GM12872 (cell line): ENCODE measurements at regions not wholly inside any gene's neighbourhood (a gene's known extent, or its start where the extent isn't known, plus 50 kb on each side); places are given as distances from the start of the nearest gene placed in this dataset.

Source experiments
- TF ChIP-seq, protein P1 (sequence below): IDR thresholded peaks from 3 replicates; pipeline ENCODE4 v1.5.1; 2011; ENCODE audit warnings: low read depth, mild to moderate bottlenecking, low read length, moderate library complexity; ENCODE audit not compliant: insufficient read depth

DNA sequence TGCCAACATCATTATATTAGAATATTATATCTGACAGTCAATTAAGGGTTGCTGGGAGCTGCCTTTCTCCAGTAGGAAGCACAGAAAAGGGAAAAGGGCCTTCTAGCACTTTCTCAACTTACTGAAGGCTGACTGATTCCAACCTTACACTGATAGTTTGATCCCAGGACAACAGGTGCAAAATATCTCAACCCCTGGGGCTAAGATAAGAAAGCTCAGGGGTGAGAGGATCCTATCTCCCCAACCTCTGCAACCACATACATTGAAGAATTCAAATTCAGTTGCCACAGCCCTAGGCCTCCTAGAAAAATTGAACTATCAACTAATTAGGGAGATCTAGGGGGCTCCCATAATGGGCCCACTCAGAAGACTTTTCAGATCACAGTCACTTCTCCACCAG, 179.1 kb upstream of the GPRIN3 start:
- TF ChIP-seq, protein P1, sequence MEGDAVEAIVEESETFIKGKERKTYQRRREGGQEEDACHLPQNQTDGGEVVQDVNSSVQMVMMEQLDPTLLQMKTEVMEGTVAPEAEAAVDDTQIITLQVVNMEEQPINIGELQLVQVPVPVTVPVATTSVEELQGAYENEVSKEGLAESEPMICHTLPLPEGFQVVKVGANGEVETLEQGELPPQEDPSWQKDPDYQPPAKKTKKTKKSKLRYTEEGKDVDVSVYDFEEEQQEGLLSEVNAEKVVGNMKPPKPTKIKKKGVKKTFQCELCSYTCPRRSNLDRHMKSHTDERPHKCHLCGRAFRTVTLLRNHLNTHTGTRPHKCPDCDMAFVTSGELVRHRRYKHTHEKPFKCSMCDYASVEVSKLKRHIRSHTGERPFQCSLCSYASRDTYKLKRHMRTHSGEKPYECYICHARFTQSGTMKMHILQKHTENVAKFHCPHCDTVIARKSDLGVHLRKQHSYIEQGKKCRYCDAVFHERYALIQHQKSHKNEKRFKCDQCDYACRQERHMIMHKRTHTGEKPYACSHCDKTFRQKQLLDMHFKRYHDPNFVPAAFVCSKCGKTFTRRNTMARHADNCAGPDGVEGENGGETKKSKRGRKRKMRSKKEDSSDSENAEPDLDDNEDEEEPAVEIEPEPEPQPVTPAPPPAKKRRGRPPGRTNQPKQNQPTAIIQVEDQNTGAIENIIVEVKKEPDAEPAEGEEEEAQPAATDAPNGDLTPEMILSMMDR = no peak

DNA sequence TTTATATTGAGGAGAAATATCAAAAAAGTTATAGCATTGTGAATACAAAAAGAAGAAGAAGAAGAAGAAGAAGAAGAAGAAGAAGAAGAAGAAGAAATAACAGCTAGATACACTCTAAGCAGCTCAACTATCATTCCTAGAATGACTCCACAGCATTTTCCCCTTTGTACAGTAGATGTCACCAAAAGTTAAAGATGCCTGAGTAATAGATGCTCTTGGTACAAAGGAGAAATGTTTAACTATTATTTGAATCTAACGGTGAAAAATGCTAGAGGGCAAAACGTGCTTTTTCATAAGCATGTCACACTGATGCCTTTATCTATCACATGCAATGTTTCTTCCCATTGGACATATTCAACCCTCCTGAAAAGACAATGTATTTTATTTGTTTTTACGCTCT, 178.4 kb upstream of the GPRIN3 start:
- TF ChIP-seq, protein P1 = no peak

DNA sequence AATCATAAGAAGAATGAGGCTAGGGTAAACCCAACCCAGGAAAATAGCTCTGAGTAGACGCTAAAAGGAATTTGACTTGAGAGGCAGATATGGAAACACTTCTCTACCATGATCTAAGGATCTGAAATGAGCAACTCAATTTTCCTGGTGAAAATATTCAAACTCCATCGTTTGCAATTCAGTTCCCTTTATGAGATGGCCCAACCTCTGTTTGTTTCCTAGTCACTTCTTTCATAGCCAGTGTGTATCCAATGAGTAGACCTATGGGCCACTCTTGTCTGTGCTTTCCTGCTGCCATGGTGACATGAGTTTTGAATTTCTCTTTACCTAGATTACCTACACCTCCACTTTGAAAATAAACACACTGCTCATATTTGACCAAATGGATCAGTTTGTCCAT, 176.2 kb upstream of the GPRIN3 start:
- TF ChIP-seq, protein P1 = no peak

DNA sequence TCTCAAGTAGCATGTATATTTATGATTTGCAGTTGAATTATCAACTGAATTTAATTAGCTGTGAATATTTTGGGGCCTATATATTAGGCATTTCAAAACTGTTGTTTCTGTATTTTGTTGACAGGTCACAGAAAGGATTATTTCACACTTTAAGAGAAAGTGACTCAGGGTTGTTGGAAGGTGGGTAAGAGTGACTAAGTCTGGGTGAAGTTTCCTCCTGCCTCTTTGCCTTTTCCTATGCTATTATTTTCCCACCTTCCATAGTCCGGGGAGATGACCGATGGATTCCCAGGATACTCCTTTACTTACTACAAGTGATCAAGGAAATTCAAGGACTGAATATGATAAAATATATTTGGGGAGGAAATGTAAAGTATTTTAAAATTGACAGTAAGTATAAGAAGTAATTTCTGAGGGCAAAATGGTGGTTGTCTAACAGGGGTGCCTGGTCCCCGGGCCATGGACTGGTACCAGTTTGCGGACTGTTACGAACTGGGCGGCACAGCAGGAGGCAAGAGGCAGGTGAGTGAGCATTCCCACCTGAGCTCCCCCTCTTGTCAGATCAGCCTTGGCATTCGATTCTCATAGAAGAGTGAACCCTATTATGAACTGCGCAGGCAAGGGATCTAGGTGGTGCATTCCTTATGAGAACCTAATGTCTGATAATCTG, 175.5 kb upstream of the GPRIN3 start:
- TF ChIP-seq, protein P1 = no peak

DNA sequence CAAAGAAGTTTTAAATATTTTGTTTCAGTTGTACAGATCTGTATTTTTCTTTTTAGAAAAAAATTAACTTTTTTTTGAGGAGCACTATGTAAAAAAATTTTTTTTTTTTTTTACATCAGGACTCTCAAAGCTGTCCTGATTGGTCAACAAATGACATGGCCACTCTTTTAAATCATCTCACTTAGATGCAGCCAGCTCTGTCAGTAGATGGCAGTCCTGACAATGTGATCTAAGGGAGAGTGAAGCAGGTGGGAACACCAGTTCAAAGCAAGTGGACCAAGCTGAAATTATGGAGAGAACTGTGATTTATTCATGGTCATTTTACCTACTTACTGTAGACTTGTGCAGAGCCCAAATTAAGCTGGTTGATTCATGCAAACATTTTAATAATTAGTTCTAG, 174.7 kb upstream of the GPRIN3 start:
- TF ChIP-seq, protein P1 = peak; percentile 23; the same call in 1 of the 3 replicates

DNA sequence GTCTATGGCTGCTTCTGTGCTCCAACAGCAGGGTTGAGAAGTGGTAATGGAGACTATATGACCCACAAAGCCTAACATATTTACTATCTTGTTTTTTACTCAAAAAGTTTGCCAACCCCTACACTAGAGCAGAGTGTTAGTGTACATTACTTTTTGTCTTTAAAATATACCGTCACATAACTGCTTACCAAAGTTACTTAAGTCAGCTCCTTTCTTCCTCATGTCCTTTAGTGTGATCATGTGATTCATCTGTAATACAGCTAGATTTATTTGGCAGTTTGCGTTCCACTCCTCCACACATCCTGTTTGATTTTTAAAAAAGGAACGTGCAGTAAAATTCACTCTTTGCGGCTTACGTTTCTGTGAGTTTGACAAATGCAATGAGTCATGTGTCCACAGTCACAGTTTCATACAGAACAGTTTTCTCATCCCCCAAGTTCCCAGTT, 162.4 kb upstream of the GPRIN3 start:
- TF ChIP-seq, protein P1 = no peak

DNA sequence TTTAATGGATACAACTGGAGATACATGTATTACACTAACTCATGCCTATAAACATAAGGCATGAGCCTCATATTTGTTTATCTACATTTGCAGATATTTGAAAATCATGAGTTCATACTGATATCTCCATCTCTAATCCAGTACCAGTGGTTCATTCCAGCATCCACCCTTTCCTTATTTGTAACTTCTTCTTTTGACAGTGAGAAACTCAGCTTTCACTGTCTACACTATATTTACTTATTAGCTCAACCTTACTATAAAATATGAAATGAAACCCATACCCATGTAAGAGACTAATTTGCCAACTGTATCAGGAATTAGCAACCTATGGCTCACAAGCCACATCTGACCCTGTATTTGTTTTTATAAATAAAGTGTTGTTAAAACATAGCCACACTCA, 161.9 kb upstream of the GPRIN3 start:
- TF ChIP-seq, protein P1 = no peak
